Erythroblast (primary cell): ENCODE measurements at regions not wholly inside any gene's neighbourhood (a gene's known extent, or its start where the extent isn't known, plus 50 kb on each side); places are given as distances from the start of the nearest gene placed in this dataset.

ENCODE experiments used
- DNase-seq, 2 experiments: peaks; one replicate each; lab custom pipeline; 2025; lab: John Stamatoyannopoulos, UW
- GATA1 ChIP-seq: IDR thresholded peaks from 2 replicates; pipeline ENCODE4 v1.6.1; 2011; ENCODE audit warnings: low read depth, mild to moderate bottlenecking, control low read depth, low read length, moderate library complexity
- POLR2A ChIP-seq: IDR thresholded peaks from 2 replicates; pipeline ENCODE4 v1.6.1; 2011; ENCODE audit warnings: mild to moderate bottlenecking, low read length

DNA sequence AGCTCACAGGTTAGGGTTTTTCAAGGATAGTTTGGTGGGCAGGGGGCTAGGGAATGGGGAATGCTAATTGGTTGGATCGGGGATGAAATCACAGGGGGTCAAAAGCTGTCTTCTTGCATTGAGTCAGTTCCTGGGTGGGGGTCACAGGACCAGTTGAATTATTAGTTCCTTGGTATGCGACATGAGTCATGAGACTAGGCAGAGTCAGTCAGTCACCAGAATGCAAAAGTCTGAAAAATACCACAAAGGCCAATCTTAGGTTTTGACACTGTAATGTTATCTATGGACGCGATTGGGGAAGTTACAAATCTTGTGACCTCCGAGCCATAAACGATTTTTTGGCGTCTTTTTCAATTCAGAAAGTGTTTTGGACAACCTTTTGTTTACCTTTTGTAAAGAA lies 101.2 kb downstream of the ZNF519 start:
- no peak for DNase-seq
- TF ChIP-seq POLR2A = no peak
- TF ChIP-seq GATA1 = no peak

DNA sequence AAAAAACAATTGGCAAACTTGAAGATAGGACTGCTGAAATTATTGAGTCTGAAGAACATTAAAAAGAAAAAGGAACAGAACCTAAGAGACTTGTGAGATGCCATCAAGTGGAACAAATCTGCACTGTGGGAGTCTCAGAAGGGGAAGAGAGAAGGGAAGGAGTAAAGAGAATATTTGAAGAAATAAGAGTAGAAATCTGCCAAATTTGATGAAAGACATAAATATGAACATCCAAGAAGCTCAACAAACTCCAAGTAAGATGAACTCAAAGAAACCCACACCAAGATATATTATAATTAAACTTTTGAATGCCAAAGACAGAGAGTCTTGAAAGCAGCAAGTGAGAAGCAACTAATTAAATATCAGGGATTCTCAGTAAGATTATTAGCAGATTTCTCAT lies 102.7 kb downstream of the ZNF519 start:
- DNase-seq = no peak
- TF ChIP-seq GATA1 (no peak), POLR2A (no peak)

DNA sequence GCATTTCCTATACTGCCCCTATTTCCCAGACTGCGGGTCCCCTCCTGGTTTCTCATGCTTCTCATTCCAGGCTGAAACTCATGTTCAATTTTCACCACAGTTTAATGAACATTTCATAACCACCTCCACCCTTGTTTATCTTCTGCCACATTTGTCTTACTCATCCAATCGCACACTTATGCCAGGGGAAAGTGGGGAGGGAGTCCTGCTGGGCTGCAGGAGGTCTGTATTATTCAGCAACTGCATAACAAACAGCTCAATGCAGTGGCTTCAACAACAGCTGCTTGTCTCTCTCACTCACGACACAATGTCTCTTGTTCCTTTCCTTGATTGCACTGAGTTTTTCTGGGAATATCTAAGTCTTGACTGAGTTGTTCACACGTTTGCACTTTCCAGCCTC lies 106.0 kb downstream of the ZNF519 start:
- TF ChIP-seq GATA1 (no peak), POLR2A (no peak)
- peak; percentile 17 to 40 for DNase-seq

GRCh38 chr18:14025306-14025940 lies 106.8 kb downstream of the ZNF519 start:
- TF ChIP-seq GATA1 = no peak
- TF ChIP-seq POLR2A = no peak
- DNase-seq = no peak

- TF ChIP-seq GATA1 (no peak), POLR2A (no peak)
- no peak for DNase-seq
Measured at GRCh38 chr18:14015416-14015815, 100.1 kb upstream of the MC2R start.

GRCh38 chr18:14014456-14014855 lies 99.1 kb upstream of the MC2R start:
- TF ChIP-seq POLR2A (no peak), GATA1 (no peak)
- DNase-seq = no peak

DNA sequence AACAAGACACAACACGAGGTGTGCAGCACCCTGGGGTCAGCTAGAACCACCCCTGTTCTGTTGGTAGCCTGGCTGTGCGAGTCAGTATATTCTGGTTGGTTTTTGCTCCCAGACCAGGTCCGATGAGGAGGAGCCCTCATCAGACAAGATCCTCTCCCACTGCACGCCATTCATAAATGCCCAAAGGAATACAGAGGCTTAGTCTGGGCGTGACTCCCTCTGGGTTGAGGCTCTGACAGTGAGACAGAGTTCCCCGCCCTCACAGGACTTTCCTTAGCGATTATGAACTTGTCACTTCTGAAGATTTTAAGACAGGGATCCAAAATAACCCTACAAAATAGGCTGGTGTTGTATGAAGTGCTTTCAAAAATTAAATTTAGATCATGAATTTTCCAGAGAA lies 85.5 kb upstream of the MC2R start:
- no peak for DNase-seq
- TF ChIP-seq POLR2A (no peak), GATA1 (no peak)

DNA sequence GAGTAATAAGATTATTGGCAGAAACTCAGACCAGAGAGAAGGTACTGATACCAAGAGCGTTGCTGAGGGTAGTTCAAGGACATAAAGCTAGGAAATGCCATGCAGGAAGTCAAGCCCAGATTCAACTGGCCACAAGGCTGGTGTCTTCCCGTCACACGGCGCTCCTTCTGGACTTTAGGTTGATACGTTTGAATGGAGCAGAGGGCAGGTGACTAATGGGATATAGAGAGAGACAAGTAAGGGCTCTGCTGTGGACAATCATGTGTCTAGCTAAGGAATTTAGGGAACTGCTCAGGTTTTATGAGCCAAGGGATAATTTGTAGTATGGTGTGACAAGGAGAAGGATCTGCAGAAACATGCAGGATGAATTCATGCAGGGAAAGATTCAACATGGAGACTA lies 83.9 kb upstream of the MC2R start:
- no peak for TF ChIP-seq GATA1
- DNase-seq = no peak

DNA sequence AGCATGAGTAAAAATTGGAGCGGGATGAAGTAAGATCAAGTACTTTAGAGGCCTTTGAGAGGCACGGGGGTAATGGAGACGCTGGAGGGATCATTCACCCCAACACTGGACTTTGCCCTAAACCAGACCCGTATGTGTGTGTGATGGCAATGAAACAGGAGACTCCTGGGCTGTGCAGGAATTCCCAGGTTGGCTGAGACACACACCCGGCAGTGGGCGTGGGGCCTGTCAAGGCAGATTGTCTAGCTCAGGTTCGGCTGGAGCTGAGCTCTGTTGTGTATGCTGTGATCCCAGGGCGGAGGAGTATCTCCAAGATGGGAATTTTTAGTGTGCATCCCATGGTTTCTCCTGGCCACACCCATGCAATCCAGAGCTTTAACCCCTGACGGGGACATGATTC lies 83.2 kb upstream of the MC2R start:
- TF ChIP-seq POLR2A (no peak), GATA1 (no peak)
- DNase-seq = no peak

DNA sequence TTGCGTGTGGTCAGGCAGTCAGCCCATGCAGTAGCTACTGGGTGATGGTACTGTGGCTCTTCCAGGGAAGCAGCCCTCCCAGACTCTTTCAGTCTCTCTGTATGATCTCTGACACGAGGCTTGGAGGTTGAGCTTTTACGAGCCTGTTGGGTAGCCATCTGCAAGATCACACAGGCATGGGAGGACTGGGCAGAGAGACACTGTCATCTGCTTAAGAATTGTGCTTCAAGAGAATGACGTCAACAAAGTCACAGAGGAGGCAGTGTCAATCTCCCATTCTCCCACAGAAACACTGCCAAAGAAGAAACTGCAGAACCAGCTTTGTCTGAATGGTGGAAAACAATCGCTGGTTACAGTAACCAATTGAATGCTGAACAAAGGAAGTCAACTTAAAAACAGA lies 78.4 kb upstream of the MC2R start:
- DNase-seq = no peak
- TF ChIP-seq POLR2A (no peak), GATA1 (no peak)

GRCh38 chr18:13992826-13993540 lies 77.6 kb upstream of the MC2R start:
- DNase-seq = no peak
- TF ChIP-seq GATA1 (no peak), POLR2A (no peak)

GRCh38 chr18:13989199-13989598 lies 73.9 kb upstream of the MC2R start:
- DNase-seq = no peak
- TF ChIP-seq POLR2A (no peak), GATA1 (no peak)

GRCh38 chr18:13987956-13988355 lies 72.6 kb upstream of the MC2R start:
- DNase-seq = no peak
- TF ChIP-seq GATA1 (no peak), POLR2A (no peak)

GRCh38 chr18:13984080-13984479 lies 68.7 kb upstream of the MC2R start:
- DNase-seq = no peak
- TF ChIP-seq POLR2A = no peak
- no peak for TF ChIP-seq GATA1

DNA sequence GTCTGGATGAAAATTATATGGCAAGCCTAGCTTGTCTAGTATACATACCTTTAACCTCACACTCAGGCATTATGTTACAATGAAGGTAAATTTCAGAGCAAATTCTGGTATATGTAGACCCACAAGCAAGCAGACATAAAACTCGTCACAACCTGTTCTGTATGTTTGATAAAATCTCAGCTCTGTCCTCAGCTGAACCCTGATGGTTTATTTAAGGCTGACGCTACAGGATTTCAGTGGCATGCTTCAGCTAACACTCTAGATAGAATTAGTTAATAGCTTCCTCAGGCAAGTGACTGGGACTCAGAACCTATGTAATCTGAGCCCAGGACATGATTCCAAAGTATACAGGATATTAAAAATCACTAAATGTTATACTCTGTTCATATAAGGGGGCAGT lies 68.2 kb upstream of the MC2R start:
- DNase-seq = no peak
- TF ChIP-seq POLR2A (no peak), GATA1 (no peak)
